SH-SY5Y (cell line): ENCODE measurements at regions not wholly inside any gene's neighbourhood (a gene's known extent, or its start where the extent isn't known, plus 50 kb on each side); places are given as distances from the start of the nearest gene placed in this dataset.

Source experiments
- GATA2 ChIP-seq: IDR thresholded peaks from 2 replicates; pipeline ENCODE4 v1.6.1; 2011; ENCODE audit warnings: mild to moderate bottlenecking, low read depth, low read length
- GATA3 ChIP-seq: IDR thresholded peaks from 2 replicates; pipeline ENCODE4 v1.6.1; 2011; ENCODE audit warnings: low read depth, mild to moderate bottlenecking, low read length, moderate library complexity

GRCh38 chr4:3389233-3390215, 52.2 kb upstream of the HGFAC start:
- no peak for TF ChIP-seq GATA2
- TF ChIP-seq GATA3, result no peak
